Left cardiac atrium (tissue), 4 donors: ENCODE measurements at regions not wholly inside any gene's neighbourhood (a gene's known extent, or its start where the extent isn't known, plus 50 kb on each side); places are given as distances from the start of the nearest gene placed in this dataset.
A peak's percentile ranks its signal among the peaks of the same experiment; 100 is the strongest.

Experiments
- ATAC-seq, 2 donors: fragments of 200-7000 bp; cut with Tn5 transposase; one replicate each; pipeline ENCODE4 v1.9.1; 2020; ENCODE audit warnings: mild to moderate bottlenecking in 2 of 2, moderate library complexity in 2 of 2
- DNase-seq: peaks from one replicate; pipeline ENCODE4 v3.0.0-alpha.2; 2020
- intact Hi-C, 2 donors: fragments of 100-400 bp; cut with DNase I; formaldehyde crosslinking; loops; one replicate each; pipeline versions ENCODE4 v1.14.1 to v1.15.1; 2022 to 2023
- donor health status: DM: no; HTN: yes; CAD: no.
- donor health status: DM: no; HTN: yes; CAD: no; lungs with severe emphysema.
- donor health status: DM: yes; HTN: yes; CAD: no.
- donor health status: Dilated cardiomyopathy.

- DNase-seq: no peak
Observed at GRCh38 chr11:70736937-70737640, 338.8 kb downstream of the CTTN start.

GRCh38 chr11:70737816-70738630 is 339.7 kb downstream of the CTTN start:
- ATAC-seq (no peak), DNase-seq (no peak)
- intact Hi-C loops: loop anchor here in 1 of 2 donors (5.0 kb wide), 1 partner anchor 584 kb away; no protein-coding TSS in a partner anchor

More at GRCh38 chr11:70736937-70737640, 338.8 kb downstream of the CTTN start:
- intact Hi-C loops: loop anchor here in 1 of 2 donors (5.0 kb wide), 1 partner anchor 585 kb away; no protein-coding TSS in a partner anchor
- ATAC-seq: no peak

GRCh38 chr11:70738661-70739060 is 340.3 kb downstream of the CTTN start:
- DNase-seq (no peak), ATAC-seq (no peak)
- intact Hi-C loops: loop anchor here in 1 of 2 donors (5.0 kb wide), 1 partner anchor 584 kb away; no protein-coding TSS in a partner anchor

GRCh38 chr11:70739091-70739490 is 340.8 kb downstream of the CTTN start:
- DNase-seq (no peak), ATAC-seq (no peak)
- intact Hi-C loops: loop anchor here in 1 of 2 donors (5.0 kb wide), 1 partner anchor 583 kb away; no protein-coding TSS in a partner anchor

- DNase-seq: no peak
- intact Hi-C loops: loop anchor here in 1 of 2 donors (5.0 kb wide), 1 partner anchor 582 kb away; no protein-coding TSS in a partner anchor
- no peak for ATAC-seq
Observed at GRCh38 chr11:70739811-70740487, 341.6 kb downstream of the CTTN start.

GRCh38 chr11:70740488-70740851 is 342.1 kb downstream of the CTTN start:
- ATAC-seq (no peak), DNase-seq (no peak)
- intact Hi-C loops: no loop called here

- intact Hi-C loops: no loop called here
- no peak for DNase-seq
- no peak for ATAC-seq
Observed at GRCh38 chr11:70741085-70741484, 342.8 kb downstream of the CTTN start.

GRCh38 chr11:70742553-70743291 is 344.4 kb downstream of the CTTN start:
- intact Hi-C loops: no loop called here
- ATAC-seq: peak in 1 of 2 donors; percentile 47
- no peak for DNase-seq

- ATAC-seq: no peak
Observed at GRCh38 chr11:70743329-70743728, 345.0 kb downstream of the CTTN start.

GRCh38 chr11:70743941-70744351 is 345.6 kb downstream of the CTTN start:
- intact Hi-C loops: no loop called here
- ATAC-seq (no peak), DNase-seq (no peak)

More at GRCh38 chr11:70743329-70743728, 345.0 kb downstream of the CTTN start:
- intact Hi-C loops: no loop called here
- DNase-seq: no peak

- ATAC-seq (no peak), DNase-seq (no peak)
- intact Hi-C loops: no loop called here
Observed at GRCh38 chr11:70744396-70745185, 346.3 kb downstream of the CTTN start.

- ATAC-seq: no peak
Observed at GRCh38 chr11:70745451-70745850, 347.1 kb downstream of the CTTN start.

GRCh38 chr11:70745941-70746340 is 347.6 kb downstream of the CTTN start:
- DNase-seq (no peak), ATAC-seq (no peak)
- intact Hi-C loops: no loop called here

More at GRCh38 chr11:70745451-70745850, 347.1 kb downstream of the CTTN start:
- intact Hi-C loops: no loop called here
- DNase-seq: no peak

- no peak for DNase-seq
Observed at GRCh38 chr11:70746351-70746750, 348.0 kb downstream of the CTTN start.

GRCh38 chr11:70747285-70747684 is 349.0 kb downstream of the CTTN start:
- DNase-seq: no peak
- no peak for ATAC-seq
- intact Hi-C loops: no loop called here

More at GRCh38 chr11:70746351-70746750, 348.0 kb downstream of the CTTN start:
- ATAC-seq: no peak
- intact Hi-C loops: no loop called here

GRCh38 chr11:70747921-70748320 is 349.6 kb downstream of the CTTN start:
- no peak for DNase-seq
- intact Hi-C loops: no loop called here
- ATAC-seq: no peak

- ATAC-seq (no peak), DNase-seq (no peak)
- intact Hi-C loops: no loop called here
Observed at GRCh38 chr11:70751142-70751734, 352.9 kb downstream of the CTTN start.
